B cell (primary cell): ENCODE measurements at regions not wholly inside any gene's neighbourhood (a gene's known extent, or its start where the extent isn't known, plus 50 kb on each side); places are given as distances from the start of the nearest gene placed in this dataset.

Source experiments
- ATAC-seq: fragments of 200-7000 bp; cut with Tn5 transposase; one replicate; pipeline ENCODE4 v1.10.0; 2021; ENCODE audit warnings: low read depth, mild to moderate bottlenecking, moderate number of reproducible peaks, moderate library complexity
- CTCF ChIA-PET: fragments of 350-600 bp; sonication (Branson Sonifier 250); formaldehyde crosslinking; loops from one replicate; lab custom pipeline; 2021; ENCODE audit warnings: antibody characterized with exemption, inconsistent platforms; lab: Charles Lee
- POLR2A ChIA-PET: fragments of 350-600 bp; sonication (Branson Sonifier 250); formaldehyde crosslinking; loops from one replicate; lab custom pipeline; 2021; ENCODE audit warnings: antibody characterized with exemption; lab: Charles Lee
- DNase-seq: peaks from one replicate; pipeline ENCODE4 v3.0.0; 2013
- H2AFZ ChIP-seq: 2 replicates; pipeline ENCODE4 v1.6.1; 2012; ENCODE audit warnings: mild to moderate bottlenecking, low read depth, low read length; ENCODE audit not compliant: insufficient read depth, poor library complexity, severe bottlenecking
- H3K27ac ChIP-seq, 2 donors: 1 replicate in 1 of 2; 2 replicates in 1 of 2; pipeline ENCODE4 v1.5.1; 2012 to 2013; ENCODE audit warnings: low read length in 2 of 2, mild to moderate bottlenecking in 2 of 2, moderate library complexity in 1 of 2
- H3K27me3 ChIP-seq, 4 experiments: fragments of 200-600 bp in 1 of 4; sonication (generic) in 1 of 4; replicated peaks in 1 of 4; 1 replicate in 2 of 4; 2 replicates in 2 of 4; pipeline versions ENCODE4 v1.6.1 to v1.7.0; 2013 to 2016; ENCODE audit warnings: low read length in 3 of 4, mild to moderate bottlenecking in 2 of 4, mixed read lengths in 1 of 4, moderate library complexity in 1 of 4; ENCODE audit not compliant: insufficient read depth in 4 of 4, control insufficient read depth in 3 of 4; ENCODE audit errors: control extremely low read depth in 1 of 4
- H3K36me3 ChIP-seq, 2 experiments: replicated peaks in 1 of 2; 1 replicate in 1 of 2; 2 replicates in 1 of 2; pipeline versions ENCODE4 v1.6.1 to v1.7.1; 2013; ENCODE audit warnings: low read length in 1 of 2; ENCODE audit not compliant: insufficient read depth in 2 of 2, control insufficient read depth in 1 of 2; ENCODE audit errors: control extremely low read depth in 1 of 2, extremely low read depth in 1 of 2
- H3K4me1 ChIP-seq, 2 donors: fragments of 200-600 bp in 1 of 2; sonication (generic) in 1 of 2; 1 replicate in 1 of 2; 2 replicates in 1 of 2; pipeline versions ENCODE4 v1.5.1 to v1.6.1; 2013 to 2017; ENCODE audit warnings: low read length in 2 of 2; ENCODE audit not compliant: control insufficient read depth in 2 of 2, insufficient read depth in 2 of 2
- H3K4me2 ChIP-seq: replicated peaks from 2 replicates; pipeline ENCODE3; 2012; ENCODE audit warnings: mild to moderate bottlenecking, low read depth, low read length; ENCODE audit not compliant: poor library complexity, severe bottlenecking
- H3K4me3 ChIP-seq, 5 experiments: fragments of 200-600 bp in 1 of 5; sonication (generic) in 1 of 5; 1 replicate in 3 of 5; 2 replicates in 2 of 5; pipeline versions ENCODE4 v1.5.1 to v1.7.0; 2011 to 2016; ENCODE audit warnings: low read length in 4 of 5, mild to moderate bottlenecking in 4 of 5, low read depth in 2 of 5, control low read depth in 1 of 5, moderate library complexity in 1 of 5; ENCODE audit not compliant: insufficient read depth in 1 of 5; ENCODE audit errors: control extremely low read depth in 1 of 5, extremely low read depth in 1 of 5
- H3K79me2 ChIP-seq: fragments of 200-600 bp; sonication (generic); one replicate; pipeline ENCODE4 v1.6.0; 2016; ENCODE audit warnings: low read length; ENCODE audit not compliant: control insufficient read depth, insufficient read depth
- H3K9ac ChIP-seq: fragments of 200-600 bp; sonication (generic); 2 replicates; pipeline ENCODE4 v1.6.1; 2017; ENCODE audit warnings: mild to moderate bottlenecking, low read length, moderate library complexity
- H3K9me3 ChIP-seq, 3 donors: one replicate each; pipeline versions ENCODE4 v1.6.1 to v1.7.1; 2013; ENCODE audit warnings: low read length in 2 of 3; ENCODE audit not compliant: control insufficient read depth in 2 of 3, insufficient read depth in 1 of 3; ENCODE audit errors: control extremely low read depth in 1 of 3
- H4K20me1 ChIP-seq: 2 replicates; pipeline ENCODE4 v1.6.0; 2012; ENCODE audit warnings: mild to moderate bottlenecking, low read length; ENCODE audit not compliant: insufficient read depth, control insufficient read depth, poor library complexity, severe bottlenecking
- H3K27ac Mint-ChIP-seq: one replicate; pipeline ENCODE4 v1.8.0; 2021; ENCODE audit warnings: mixed read lengths
- H3K27me3 Mint-ChIP-seq: one replicate; pipeline ENCODE4 v1.8.0; 2021; ENCODE audit warnings: mixed read lengths
- H3K4me1 Mint-ChIP-seq: one replicate; pipeline ENCODE4 v1.8.0; 2021; ENCODE audit warnings: mixed read lengths
- H3K4me3 Mint-ChIP-seq: one replicate; pipeline ENCODE4 v1.8.0; 2021; ENCODE audit warnings: mixed read lengths
- H3K9me3 Mint-ChIP-seq: one replicate; pipeline ENCODE4 v1.8.0; 2022; ENCODE audit warnings: mixed read lengths; ENCODE audit not compliant: insufficient read depth
- EZH2 ChIP-seq: IDR thresholded peaks from 2 replicates; pipeline ENCODE4 v1.6.1; 2012; ENCODE audit warnings: borderline replicate concordance, low read depth, mild to moderate bottlenecking, moderate library complexity, low read length; ENCODE audit not compliant: insufficient read depth, poor library complexity, severe bottlenecking
- WGBS: methylation state at CpG from one replicate; pipeline ENCODE4 v1.1.5; 2013; ENCODE audit warnings: missing lambda C conversion rate; ENCODE audit not compliant: insufficient coverage; 5-methylcytosine and 5-hydroxymethylcytosine counted together
- intact Hi-C: fragments of 100-400 bp; cut with micrococcal nuclease; formaldehyde crosslinking; loops from one replicate; pipeline ENCODE4 v1.10.0; 2022
- TF ChIP-seq, protein P1 (sequence below): fragments of 200-600 bp; IDR thresholded peaks from one replicate; pipeline ENCODE4 v1.8.0; 2022; ENCODE audit warnings: antibody characterized with exemption, mild to moderate bottlenecking

DNA sequence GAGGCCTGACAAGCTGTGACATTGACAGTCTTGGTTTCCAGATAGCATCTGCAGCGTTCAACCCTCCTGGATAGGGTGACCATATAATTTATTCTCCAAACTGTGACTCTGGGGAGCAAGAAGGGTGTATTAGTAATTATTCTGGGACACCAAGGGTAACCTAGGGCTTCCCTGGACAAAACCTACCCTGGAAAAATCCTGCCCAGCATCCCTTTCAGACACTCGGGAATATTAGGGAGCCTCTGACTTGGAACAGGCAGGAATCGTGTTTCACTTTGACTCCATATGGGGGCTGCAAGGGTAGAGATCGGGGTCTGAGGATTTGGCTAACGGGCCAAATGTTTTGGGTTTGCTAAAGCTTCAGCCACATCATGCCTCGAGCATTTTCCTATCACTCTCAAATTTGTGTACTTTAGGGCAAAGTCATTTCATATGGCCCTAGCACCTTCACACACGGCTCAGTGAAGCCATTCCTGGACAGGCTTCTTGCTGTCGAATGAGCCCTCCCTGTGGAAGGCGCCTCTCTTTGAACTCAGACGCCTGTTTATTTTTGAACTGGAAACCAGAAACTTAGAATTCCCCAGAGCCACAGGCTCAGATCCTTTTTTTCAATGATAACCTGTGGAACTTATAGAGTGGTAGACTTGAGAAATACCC lies 129.9 kb downstream of the DDX1 start:
- intact Hi-C loops = no loop called here
- Histone ChIP-seq H3K9ac (no peak overlapping the region), H3K27ac (no peak overlapping the region), H3K4me2 (no peak overlapping the region), H3K9me3 (no peaks in the 10 kb centered on the region), H4K20me1 (no peaks in the 10 kb centered on the region), H3K27me3 (peaks cover 0 to 8% (median 1%) of the 10 kb centered on the region in 4 experiments), H3K79me2 (no peaks in the 10 kb centered on the region), H3K4me3 (no peak overlapping the region), H3K4me1 (no peaks in the 10 kb centered on the region), H3K36me3 (no peaks in the 10 kb centered on the region), H2AFZ (no peak overlapping the region)
- POLR2A ChIA-PET = no interaction called here
- no peaks in the 10 kb centered on the region for H3K9me3 Mint-ChIP-seq
- TF ChIP-seq, protein P1, sequence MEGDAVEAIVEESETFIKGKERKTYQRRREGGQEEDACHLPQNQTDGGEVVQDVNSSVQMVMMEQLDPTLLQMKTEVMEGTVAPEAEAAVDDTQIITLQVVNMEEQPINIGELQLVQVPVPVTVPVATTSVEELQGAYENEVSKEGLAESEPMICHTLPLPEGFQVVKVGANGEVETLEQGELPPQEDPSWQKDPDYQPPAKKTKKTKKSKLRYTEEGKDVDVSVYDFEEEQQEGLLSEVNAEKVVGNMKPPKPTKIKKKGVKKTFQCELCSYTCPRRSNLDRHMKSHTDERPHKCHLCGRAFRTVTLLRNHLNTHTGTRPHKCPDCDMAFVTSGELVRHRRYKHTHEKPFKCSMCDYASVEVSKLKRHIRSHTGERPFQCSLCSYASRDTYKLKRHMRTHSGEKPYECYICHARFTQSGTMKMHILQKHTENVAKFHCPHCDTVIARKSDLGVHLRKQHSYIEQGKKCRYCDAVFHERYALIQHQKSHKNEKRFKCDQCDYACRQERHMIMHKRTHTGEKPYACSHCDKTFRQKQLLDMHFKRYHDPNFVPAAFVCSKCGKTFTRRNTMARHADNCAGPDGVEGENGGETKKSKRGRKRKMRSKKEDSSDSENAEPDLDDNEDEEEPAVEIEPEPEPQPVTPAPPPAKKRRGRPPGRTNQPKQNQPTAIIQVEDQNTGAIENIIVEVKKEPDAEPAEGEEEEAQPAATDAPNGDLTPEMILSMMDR = no peak
- no peak for TF ChIP-seq EZH2
- H3K27me3 Mint-ChIP-seq = peaks cover 15% of the 10 kb centered on the region
- CTCF ChIA-PET = no interaction called here
- H3K4me1 Mint-ChIP-seq = no peaks in the 10 kb centered on the region
- WGBS = 92% methylated on average over 8 of the region's 10 CpGs
- no peak overlapping the region for H3K27ac Mint-ChIP-seq
- ATAC-seq (no peak), DNase-seq (no peak)
- no peak overlapping the region for H3K4me3 Mint-ChIP-seq

DNA sequence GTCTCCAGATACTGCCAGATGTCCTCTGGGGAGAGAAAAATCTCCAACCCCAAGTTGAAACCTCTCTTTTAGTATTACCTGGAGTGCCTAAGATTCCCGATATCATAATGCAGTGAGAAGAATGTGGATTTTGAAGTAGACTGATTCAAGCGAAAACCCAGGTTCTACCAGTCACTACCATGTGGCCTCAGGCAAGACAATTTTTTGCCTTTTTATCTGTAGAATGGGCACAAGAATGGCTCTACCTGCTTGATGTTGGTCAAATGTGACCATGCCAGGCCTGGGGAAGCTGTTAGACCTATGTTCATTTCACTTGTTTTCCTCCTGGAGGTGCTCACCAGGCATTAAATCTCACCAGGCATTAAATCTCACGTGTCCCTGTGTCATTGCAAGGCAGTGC lies 131.3 kb downstream of the DDX1 start:
- ChIA-PET CTCF (no interaction called here), POLR2A (no interaction called here)
- H3K36me3 ChIP-seq = no peaks in the 10 kb centered on the region
- no peak overlapping the region for H3K27ac Mint-ChIP-seq
- no peaks in the 10 kb centered on the region for H3K9me3 Mint-ChIP-seq
- H3K27ac ChIP-seq = no peak overlapping the region
- no peak overlapping the region for H3K4me2 ChIP-seq
- no peaks in the 10 kb centered on the region for H3K4me1 Mint-ChIP-seq
- intact Hi-C loops = no loop called here
- DNase-seq = no peak
- no peak overlapping the region for H3K9ac ChIP-seq
- ATAC-seq = no peak
- no peaks in the 10 kb centered on the region for H3K4me1 ChIP-seq
- H3K27me3 Mint-ChIP-seq = peaks cover 24% of the 10 kb centered on the region
- no peak overlapping the region for H3K4me3 Mint-ChIP-seq
- no peak overlapping the region for H2AFZ ChIP-seq
- H3K27me3 ChIP-seq = peaks cover 0 to 9% (median 1%) of the 10 kb centered on the region in 4 experiments
- H3K4me3 ChIP-seq = no peak overlapping the region
- 91% methylated on average over 2 of the region's 3 CpGs for WGBS
- no peaks in the 10 kb centered on the region for H3K9me3 ChIP-seq
- TF ChIP-seq, protein P1 = no peak
- TF ChIP-seq EZH2 = no peak
- H3K79me2 ChIP-seq = no peaks in the 10 kb centered on the region
- no peaks in the 10 kb centered on the region for H4K20me1 ChIP-seq
